HL-60/S4 treated with phorbol 12-myristate 13-acetate at 8.2 ng/mL for 4 days and 3 days (cell line): ENCODE measurements at regions not wholly inside any gene's neighbourhood (a gene's known extent, or its start where the extent isn't known, plus 50 kb on each side); places are given as distances from the start of the nearest gene placed in this dataset.
"Not testable (repeated sequence)": the region's sequence is repeated elsewhere in the genome, so short reads cannot be mapped to it uniquely, and the experiment has no call there.

Source experiments
- in situ Hi-C: fragments of 300-500 bp; cut with MboI; formaldehyde crosslinking; loops from 2 replicates; pipeline ENCODE4 v1.15.0; 2022; ENCODE audit warnings: low sequenced_read_pairs

DNA sequence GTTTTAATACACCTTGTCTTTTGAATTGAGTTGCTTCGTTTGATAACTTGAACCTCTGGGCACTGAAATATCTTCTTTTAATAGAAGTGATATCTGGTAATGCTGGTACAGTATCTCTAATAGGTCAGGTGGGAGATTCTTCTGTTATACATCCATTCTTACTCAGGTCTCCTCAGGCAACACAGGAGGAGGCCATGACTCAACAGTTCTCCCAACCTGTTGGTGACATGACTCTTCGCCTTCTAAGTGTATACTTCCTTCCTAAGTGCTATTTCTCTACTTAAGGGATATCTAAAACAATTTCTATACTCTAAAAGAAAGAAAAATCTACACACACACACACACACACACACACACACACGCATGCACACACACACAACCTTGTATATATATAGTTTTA, 509.1 kb downstream of the PCNX1 start:
- in situ Hi-C loops: no loop called here

DNA sequence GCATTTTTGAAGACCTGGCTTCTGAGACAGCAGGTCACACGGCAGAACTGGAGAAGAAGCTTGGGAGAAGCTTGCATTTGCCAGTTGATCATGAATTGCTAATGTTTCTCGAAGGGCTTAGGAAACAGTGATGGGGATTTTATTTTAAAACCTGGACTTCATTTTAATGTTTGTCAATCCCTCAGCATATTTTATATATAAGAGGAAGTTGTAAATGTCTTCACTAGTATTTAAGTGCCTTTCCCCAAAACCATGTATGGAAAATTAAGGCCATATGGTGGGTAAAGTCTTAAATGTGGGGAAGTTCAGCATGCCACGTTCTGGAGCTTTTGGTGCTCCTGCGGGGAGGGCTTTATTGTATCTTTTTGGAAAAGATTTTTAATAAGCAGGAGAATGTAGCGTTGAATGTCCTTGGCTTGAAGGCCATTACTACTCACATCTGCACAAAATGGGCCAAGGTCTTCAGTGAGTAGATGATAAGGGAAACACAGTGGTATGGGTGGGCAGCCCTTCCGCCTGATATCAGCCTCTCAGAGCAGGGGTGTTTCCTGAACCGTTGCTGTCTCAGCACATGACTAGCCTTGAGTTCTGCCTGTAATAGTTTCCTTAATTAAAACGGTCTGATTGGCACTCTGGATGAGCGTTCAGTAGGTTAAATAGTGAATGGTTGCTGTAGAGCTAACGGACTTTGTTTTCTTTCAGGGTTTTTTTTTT, 511.4 kb downstream of the PCNX1 start:
- in situ Hi-C loops: no loop called here

DNA sequence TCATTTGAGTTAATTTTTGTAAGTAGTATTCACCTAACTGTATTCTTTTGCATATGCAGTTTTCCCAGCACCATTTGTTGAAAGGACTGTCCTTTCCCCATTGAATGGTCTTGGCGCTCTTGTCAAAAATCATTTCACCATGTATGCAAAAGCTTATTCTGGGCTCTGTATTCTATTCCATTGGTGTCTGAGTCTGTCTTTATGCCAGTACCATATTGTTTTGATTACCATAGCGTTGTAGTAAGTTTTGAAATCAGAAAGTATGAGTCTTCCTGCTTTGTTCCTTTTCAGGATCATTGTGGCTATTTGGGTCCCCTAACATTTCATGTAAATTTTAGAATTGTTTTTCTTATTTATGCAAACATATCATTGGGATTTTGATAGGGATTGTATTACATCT, 508.7 kb upstream of the RGS6 start:
- in situ Hi-C loops: no loop called here

DNA sequence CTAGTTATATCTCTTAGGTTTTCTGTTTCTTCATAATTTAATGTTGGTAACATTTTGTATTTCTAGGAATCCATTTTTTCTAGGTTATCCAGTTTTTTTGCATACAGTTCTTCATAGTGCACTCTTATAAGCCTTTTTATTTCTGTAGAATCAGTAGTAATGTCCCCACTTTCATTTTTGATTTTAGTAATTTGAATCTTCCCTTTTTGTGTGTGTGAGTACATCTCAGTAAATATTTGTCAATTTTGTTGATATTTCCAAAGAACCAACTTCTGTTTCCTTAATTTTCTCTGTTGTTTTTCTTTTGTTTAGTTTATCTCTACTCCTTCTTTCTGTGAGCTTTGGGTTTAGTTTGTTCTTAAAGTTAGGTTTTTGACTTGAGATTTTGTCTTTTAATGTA, 507.3 kb upstream of the RGS6 start:
- in situ Hi-C loops: no loop called here

DNA sequence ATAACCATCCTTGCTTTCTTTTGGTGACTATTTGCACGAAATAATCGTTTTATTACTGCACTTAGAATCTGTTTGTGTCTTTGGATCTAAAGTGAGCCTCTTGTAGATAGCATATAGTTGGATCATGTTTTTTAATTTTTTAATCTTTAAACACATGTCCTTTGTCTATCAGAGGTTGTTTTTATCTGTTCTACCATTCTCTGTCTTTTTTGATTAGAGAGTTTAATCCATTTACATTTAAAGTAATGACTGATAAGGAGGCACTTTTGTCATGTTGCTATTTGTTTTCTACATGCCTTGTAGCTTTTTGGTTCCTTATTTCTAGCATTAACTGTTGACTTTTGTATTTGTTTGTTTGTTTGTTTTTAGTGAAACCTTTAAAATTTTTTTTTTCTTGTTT, 506.2 kb upstream of the RGS6 start:
- in situ Hi-C loops: no loop called here

DNA sequence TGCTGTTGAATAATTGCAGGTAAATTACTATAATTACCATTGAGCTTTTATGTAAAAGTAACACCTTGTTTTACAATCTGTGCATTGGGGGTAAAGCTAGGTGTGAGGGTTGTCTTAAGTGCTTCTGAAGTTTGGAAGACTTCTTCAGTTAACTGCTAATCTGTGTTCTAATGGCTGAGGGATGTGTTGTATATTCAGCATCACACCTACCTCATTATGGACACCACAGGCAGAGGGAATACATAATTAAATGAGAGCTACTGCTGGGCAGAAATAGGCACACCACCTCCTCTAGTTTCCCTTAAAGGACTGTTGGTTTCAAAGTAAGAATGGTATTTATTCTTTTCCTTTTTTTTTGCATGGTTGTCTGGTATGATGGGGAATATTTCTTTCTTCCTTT, 502.3 kb upstream of the RGS6 start:
- in situ Hi-C loops: no loop called here

DNA sequence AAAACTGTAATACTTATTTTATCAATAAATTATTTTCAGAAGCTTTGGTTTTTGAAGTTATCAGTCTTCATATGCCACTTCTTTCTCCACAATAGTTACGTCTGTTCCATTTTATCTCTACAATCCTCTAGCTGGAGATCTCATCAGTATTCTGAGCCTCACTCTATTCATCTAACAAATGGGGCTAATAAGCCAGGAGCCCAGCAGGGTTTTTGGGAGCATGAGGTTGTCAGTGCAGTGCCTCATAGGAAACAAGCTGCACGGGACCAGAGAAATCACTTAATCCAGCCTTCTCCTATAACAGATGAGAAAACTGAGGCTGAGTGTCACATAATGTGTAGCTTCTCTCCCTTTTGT, 501.9 kb upstream of the RGS6 start:
- in situ Hi-C loops: no loop called here

DNA sequence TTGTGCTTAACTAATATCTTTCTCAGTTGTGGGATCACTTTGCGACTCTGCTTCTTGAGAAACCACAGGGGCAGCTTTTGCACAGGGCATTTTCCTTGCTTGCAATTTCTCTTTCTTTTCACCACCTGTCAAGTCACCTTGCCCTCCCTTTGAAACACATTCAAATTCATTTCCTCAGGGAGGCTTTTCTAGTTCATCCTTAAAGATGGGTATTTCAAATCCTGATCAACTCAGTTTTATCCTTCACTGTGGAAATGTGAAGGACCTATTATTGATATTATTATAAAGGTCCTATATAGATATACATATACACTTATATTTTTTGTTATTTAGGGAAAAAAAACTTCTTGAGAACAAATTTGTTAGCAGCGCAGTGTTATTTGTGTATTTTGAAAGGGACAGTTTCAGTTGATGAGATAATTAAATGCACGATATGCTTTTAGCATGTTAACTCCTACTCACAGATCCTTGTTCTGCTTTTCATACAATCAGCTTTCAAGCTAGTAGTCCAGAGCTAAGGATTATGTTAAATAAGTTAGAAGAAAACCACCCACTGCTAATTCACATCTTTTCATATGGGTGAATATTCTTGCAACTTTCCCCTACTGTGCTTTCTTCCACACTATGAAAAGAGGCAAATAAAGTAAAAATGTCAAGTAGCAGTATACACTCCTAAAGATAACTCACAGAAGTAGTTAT, 501.4 kb upstream of the RGS6 start:
- in situ Hi-C loops: no loop called here

DNA sequence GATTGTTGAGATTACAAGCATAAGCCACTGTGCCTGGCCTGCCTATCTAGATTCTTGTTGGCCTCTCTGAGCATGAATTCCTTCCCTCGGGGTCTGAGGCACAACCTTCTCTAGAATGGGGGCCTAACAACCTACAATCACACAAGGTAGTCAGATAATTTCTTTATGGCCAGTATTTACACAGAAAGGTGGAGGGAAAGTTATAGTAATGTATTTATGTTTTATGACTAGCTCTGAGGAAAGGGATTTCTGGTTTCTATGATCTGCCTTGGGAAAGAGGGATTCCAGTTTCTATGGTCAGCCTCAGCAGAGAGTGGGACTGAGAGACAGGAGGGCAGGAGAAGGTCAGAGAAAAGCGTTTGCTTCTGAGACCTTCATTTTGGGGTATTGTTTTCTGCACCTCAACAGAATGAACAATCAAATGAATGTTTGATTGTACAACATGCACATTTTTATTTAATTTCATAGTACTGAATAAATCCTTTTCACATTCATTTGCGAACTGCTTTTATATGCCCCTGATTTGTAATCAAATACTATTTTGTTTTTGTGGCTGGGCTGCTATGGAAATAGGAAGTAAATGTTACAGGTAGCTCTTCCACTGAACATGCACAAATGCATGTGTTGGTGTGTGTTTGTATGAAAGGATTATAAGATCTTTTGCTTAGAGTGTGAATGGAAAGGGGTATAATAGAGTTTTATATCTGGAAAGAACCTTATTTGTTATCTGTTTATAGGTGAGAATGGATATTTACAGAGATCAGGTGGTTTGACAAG, 499.7 kb upstream of the RGS6 start:
- in situ Hi-C loops: no loop called here

DNA sequence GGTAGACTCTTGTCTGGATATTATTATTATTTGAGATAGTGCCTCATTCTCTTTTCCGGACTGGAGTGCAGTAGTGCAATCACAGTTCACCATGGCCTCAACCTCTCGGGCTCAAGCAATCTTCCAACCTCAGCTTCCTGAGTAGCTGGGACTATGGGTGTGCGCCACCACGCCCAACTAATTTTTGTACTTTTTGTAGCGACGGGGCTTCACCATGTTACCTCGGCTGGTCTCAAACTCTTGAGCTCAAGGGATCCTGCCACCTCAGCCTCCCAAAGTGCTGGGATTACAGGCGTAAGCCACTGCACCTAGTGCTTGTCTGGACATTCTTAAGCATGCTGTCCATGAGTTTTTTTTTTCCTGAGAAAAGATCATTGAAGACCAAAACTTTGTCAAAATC, 498.9 kb upstream of the RGS6 start:
- in situ Hi-C loops: no loop called here

DNA sequence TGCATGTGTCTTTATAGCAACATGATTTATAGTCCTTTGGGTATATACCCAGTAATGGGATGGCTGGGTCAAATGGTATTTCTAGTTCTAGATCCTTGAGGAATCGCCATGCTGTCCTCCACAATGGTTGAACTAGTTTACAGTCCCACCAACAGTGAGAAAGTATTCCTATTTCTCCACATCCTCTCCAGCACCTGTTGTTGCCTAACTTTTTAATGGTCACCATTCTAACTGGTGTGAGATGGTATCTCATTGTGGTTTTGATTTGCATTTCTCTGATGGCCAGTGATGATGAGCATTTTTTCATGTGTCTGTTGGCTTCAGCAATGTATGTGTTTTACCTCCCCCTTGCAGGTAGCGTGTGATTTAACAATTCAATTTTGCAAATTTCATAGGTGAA, 496.6 kb upstream of the RGS6 start:
- in situ Hi-C loops: not testable (repeated sequence)

DNA sequence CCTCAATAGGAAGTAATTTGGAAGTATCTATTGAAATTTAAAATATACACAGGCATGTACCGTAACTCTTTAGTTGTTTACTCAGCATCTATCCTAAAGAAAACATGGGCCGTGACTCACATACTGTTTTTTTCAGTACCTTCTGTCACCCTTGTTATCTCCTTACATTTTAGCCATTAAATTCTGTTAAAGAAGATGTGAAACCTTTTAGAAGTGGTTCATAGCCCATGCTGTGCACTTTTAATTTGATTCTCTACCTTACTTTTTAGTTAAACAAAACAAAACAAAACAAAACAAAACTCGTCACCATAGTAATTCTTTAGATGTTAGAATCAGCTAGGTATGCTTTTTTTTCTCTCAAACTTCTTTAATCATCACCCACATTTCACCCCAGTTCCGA, 494.4 kb upstream of the RGS6 start:
- in situ Hi-C loops: no loop called here

DNA sequence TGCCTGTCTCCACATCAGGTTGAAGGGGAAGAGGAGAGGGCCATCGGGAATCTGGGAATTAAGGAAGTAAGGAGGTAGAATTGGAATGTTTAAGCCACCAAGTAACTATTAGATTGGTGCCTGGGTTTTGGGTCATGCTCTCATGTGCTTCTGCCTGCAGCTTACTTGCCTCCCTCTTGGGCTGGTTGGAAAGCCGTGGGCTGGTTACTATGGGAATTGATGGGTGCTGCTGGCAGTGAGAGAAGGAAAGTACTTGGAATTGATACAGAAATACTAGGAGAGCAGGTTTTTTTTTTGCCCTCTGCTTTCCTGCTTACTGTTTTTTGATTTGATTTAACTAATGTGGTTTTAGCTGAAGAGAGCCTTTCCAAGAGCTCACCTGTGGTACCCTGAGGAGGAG, 493.5 kb upstream of the RGS6 start:
- in situ Hi-C loops: no loop called here

DNA sequence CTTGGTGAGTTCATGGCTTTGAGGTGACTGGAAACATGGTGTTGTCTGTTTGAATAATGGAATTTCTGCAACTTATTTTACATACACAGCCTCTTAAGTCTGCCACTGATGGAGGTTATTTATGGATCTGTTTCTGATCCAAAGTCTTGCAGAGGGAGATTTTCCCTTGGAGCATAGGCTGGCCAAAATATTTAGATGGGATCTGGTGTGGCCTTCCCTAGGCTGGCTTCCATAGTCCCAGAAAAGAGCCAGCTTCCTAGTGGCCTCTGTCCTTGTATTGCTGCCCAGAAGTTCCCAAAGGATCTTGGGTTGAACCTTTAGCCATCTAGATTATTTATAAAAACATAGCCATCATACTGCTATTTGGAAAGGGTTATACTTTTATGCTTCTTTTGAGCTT, 491.1 kb upstream of the RGS6 start:
- in situ Hi-C loops: no loop called here

DNA sequence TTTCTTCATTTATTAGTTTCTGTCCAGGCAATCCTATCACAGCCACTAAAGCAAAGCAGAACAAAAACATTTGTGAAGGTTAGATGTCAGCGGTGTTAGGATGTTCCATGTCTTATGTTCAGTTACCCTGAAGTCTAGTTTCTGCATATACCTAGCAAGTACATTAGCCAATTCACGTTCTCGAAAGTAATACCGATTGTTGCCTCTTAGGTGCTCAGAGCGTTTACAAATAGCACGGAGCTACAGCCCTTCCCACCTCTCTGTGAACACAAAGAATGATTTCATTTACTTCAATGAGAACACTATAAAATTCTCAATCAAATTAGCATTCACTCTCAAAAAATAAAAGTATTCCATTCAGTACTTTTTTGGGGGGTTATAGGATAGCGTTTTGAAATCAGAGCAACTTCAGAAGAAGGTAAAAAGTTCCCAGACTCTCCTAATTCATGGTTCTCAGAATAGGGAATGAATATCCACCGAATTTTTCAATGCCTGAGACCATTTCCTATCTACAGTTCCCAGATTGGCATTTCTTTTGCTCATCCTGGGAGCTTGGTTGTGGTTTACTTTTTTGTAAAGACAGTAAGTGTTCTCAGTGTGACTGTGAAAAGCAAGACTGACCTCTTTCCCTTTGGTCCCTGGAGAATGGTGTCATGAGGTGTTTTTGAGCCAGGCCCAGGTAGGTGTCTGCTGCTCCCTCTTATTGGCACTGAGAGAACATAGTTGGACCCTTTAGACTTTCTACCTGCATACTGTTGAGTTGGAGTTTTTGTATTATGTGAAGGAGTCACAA, 488.0 kb upstream of the RGS6 start:
- in situ Hi-C loops: no loop called here

DNA sequence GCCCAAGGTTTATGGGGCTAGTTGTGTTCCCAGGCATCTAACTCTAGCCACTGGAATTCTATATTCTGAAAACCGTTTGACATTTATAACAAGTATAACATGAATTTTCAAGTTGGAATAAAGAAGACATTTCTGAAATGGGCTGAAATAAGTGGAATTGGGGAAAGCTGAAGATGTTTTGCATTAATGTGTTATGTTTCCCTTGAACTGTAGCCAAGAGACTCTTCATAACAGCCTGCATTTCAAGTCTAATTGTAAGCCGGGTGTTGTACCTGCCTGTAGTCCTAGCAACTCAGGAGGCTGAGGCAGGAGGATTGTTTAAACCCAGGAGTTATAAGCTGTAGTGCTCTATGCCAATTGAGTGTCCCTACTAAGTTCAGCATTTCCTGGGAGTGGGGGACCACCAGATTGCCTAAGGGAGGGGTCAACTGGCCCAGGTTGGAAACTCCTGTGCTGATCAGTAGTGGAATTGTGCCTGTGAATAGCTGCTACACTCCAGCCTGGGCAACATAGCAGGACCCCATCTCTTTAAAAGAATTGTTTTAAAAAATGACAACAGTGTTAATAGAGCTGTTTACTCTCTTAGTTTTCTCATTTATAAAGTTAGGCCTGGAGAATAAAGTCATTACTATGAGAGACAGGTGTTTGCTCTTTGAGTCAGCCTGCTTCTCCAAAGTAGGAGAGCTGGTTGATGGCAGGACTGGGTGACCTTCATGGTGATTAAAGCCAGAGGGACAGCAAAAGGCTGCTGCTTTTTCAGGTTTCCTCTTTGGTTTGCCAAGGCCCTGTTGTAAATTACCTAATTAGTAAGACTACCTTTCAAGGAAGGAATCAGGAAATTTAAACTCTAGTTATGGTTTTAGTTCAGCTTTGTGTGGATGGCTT, 483.6 kb upstream of the RGS6 start:
- in situ Hi-C loops: no loop called here

DNA sequence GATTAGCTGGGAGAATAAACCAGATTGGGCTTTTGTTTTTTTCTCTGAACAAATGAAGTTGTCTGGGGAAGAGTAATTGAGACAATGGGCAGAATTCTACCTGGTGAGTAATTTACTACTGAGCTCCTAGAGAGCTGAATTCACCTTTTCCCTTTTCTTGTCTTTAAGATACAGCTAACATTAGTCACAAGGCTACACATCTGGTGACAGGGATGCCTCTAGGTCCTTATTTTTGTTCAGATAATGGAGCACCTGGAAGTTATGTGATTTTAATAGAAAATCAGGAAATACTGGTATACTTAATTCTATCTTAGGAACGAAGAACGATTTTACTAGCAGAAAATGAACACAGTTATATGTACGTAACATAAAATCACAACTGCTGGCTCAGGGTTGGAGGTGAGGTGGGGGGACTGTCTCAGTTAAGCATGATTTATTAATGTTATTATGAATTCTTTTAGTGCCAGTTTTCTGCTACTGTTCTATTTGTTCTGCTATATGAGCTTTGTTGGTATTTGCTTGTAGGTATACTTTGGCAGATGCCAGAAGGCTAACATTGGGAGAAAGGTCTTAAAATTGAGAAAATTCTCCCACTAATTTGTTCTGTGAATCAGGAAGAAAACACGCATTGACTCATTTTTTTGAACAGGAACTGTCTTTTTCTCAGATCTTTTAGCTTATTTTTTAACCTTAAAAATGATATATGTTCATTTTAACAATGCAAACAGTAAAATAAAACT, 482.7 kb upstream of the RGS6 start:
- in situ Hi-C loops: no loop called here

DNA sequence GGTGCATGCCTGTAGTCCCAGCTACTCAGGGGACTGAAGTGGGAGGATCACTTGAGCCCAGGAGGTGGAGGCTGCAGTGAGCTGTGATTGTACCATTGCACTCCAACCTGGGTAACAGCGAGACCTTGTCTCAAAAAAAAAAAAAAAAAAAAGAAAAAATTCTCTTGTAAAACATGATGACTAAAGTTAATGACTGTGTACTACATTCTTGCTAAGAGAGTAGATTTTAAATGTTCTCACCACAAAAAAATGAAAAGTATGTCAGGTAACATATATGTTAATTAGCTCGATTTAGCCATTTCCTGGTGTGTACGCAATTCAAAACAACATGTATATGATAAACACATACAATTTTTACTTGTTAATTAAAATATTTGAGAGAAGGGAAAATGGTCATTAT, 480.7 kb upstream of the RGS6 start:
- in situ Hi-C loops: no loop called here

DNA sequence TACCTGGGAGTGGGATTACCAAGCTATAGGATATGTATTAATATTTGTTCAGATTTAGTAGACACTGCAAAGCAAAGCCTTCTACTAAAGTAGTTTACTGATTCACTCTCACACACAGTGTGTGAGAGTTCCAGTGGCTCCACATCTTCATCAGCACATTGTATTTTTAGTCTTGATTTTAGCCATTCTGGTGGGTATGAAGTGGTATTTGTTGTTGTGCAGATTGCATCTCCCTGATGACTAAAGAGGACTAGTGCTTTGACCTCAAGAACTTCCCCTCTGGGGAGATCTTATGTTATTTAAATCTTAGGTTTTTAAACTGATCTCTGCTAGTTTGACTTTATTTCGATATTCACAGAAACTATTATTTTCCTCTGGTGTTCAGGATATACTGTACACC, 479.7 kb upstream of the RGS6 start:
- in situ Hi-C loops: no loop called here

DNA sequence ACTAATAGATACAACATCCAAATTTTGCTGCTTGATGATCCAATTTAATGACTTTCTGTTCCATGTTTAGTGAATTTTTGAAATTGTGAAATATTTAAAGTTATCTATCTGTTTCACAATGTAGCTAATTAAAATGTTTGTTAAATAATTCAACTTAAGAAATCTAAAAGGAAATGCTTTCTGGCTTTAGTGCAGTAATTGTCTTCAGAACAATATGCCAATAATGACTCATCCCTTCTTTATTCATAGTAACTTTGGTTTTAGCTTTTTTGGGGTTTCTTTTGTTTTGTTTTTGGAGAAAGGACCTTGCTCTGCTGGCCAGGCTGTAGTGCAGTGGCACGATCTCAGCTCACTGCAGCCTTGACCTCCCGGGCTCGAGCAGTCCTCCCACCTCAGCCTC, 479.2 kb upstream of the RGS6 start:
- in situ Hi-C loops: no loop called here
